Fibroblast of the conjunctiva (primary cell): ENCODE measurements at regions not wholly inside any gene's neighbourhood (a gene's known extent, or its start where the extent isn't known, plus 50 kb on each side); places are given as distances from the start of the nearest gene placed in this dataset.
A peak's percentile ranks its signal among the peaks of the same experiment; 100 is the strongest.

ENCODE experiments used
- DNase-seq: peaks from one replicate; pipeline ENCODE4 v3.0.0-alpha.2; 2010; ENCODE audit warnings: low read depth

GRCh38 chr2:207289295-207290018 lies 123.7 kb upstream of the KLF7 start:
- no peak for DNase-seq

GRCh38 chr2:207290833-207291624 lies 125.3 kb upstream of the KLF7 start:
- DNase-seq, result no peak

GRCh38 chr2:207291625-207292252 lies 126.0 kb upstream of the KLF7 start:
- DNase-seq, result no peak

DNA sequence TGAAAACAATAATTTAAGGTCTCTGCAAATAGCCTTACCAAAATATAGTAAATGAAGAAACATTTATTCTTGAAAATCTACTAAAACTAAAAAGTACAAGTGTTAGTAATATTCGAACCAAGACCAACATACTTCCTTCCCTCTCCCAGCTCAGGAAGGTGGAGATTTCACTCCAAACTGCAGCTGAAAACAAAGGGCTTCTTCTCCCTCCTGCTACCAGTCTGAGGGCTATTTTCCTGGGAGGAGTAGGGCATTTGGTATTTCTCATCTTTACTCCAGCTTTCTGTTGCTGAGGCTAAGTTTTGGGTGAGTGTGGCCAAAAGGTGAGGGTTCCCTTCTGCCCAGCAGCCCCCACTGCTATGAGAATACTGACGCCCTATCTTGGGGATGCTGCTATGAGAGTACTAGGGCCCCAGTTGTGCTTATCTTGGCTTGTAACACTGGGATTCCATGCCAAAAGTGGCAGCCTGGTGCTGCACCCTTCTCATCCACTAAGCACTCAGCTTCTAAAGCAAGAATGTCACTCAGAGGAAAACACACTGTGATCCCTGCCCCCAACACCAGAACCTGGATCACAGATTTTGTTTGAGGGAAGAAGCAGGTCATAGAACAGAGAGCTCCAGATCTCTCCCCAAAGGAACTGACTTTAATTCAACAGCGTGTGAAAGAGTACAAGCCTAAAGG lies 130.7 kb upstream of the KLF7 start:
- DNase-seq, result no peak

GRCh38 chr2:207300817-207301216 lies 135.1 kb upstream of the KLF7 start:
- DNase-seq, result no peak

DNA sequence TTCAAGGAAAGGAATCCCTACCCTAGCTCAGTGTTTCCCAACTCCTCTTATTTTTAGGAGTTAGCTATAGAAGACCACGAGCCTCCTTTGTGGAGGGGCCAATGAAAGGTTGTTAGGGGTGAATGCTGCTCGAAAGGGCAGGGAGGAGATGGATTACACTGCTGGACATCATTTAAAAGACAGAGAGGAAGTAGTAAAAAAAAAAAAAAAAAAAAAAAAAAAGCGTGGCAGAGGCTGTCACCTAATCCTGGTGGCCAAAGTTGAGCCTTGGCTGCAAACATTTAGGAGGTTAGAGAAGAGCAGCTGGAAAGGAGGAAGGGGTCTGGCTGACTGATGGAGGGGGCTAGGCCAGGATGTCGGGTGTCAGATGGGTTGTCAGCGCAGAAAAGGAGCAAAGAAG lies 139.0 kb upstream of the KLF7 start:
- DNase-seq, result no peak

GRCh38 chr2:207308519-207309224 lies 142.9 kb upstream of the KLF7 start:
- no peak for DNase-seq

- peak; percentile 99 for DNase-seq
Observed at GRCh38 chr2:207311316-207312005, 145.7 kb upstream of the KLF7 start.

- DNase-seq, result no peak
Observed at GRCh38 chr2:207312006-207312356, 146.2 kb upstream of the KLF7 start.

- no peak for DNase-seq
Observed at GRCh38 chr2:207313947-207314346, 148.2 kb upstream of the KLF7 start.

GRCh38 chr2:207315131-207315530 lies 149.4 kb upstream of the KLF7 start:
- no peak for DNase-seq

DNA sequence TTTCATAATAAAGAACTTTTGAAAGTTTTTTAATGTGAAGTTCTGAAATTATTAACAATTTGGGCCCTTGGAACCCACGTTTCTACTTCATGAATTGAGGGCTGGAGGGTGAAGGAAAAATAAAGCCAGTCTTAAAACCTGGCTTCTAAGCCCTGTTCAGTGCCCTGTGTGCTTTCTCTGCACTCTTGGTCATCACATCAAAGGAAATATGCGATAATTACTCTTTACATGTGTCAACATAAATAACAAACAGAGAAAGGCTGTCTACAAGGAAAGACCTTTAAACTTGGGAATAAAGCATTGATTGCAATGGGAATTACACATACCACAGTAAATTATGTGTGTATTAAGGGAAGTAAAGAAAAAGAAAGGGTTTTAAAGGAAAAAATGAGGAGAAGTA lies 150.7 kb upstream of the KLF7 start:
- no peak for DNase-seq

- no peak for DNase-seq
Observed at GRCh38 chr2:207316906-207317305, 151.2 kb upstream of the KLF7 start.

- DNase-seq, result no peak
Observed at GRCh38 chr2:207317378-207317984, 151.7 kb upstream of the KLF7 start.

DNA sequence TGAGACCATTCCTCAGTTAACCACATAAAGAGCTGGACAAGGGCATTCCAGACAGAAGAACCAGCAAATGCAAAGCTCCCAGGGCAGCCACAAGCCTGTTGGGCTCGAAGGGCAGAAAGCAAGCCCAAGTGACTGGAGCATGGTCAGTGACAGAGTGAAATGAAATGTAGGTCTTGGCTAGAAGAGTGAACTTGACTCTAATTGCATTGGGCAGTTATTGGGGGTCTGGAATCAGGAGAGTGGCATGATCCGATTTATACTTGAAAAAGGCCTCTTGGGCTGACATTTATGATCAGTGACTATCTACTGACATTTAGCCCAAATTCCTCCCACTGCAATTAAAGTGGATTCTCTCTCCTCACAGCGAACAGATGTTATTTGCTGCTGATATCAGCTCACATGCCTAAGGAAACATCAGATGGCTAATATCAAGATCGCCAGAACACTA lies 152.5 kb upstream of the KLF7 start:
- DNase-seq, result no peak

GRCh38 chr2:207319316-207319715 lies 153.6 kb upstream of the KLF7 start:
- DNase-seq, result no peak

- no peak for DNase-seq
Observed at GRCh38 chr2:207320381-207321159, 154.8 kb upstream of the KLF7 start.

GRCh38 chr2:207321514-207321913 lies 155.8 kb upstream of the KLF7 start:
- DNase-seq, result no peak

DNA sequence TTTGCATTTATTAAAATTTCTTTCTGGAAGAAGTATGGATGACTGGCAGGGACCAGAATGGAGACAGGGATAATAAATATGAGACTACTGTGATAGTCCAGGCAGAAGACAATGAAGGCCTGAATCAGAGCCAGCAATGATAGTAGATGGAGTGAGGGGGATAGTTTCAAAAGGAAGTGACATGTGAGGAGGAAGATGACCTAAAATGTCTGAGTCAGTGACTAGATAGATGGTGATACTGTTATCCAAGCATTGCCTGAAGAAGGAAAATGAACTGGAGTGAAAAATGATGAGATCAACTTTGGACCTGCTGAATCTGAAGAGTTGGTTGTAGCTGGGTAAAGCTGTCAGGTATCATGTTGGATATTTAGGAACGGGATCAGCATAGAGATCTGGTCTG lies 158.3 kb upstream of the KLF7 start:
- DNase-seq, result no peak

GRCh38 chr2:207327513-207327912 lies 161.8 kb upstream of the KLF7 start:
- no peak for DNase-seq
